Fibroblast of peridontal ligament (primary cell): ENCODE measurements at regions not wholly inside any gene's neighbourhood (a gene's known extent, or its start where the extent isn't known, plus 50 kb on each side); places are given as distances from the start of the nearest gene placed in this dataset.
"Not testable (repeated sequence)": the region's sequence is repeated elsewhere in the genome, so short reads cannot be mapped to it uniquely, and the experiment has no call there.

ENCODE experiments used
- DNase-seq: peaks from one replicate; pipeline ENCODE4 v3.0.0-alpha.2; 2010; ENCODE audit errors: extremely low read depth

DNA sequence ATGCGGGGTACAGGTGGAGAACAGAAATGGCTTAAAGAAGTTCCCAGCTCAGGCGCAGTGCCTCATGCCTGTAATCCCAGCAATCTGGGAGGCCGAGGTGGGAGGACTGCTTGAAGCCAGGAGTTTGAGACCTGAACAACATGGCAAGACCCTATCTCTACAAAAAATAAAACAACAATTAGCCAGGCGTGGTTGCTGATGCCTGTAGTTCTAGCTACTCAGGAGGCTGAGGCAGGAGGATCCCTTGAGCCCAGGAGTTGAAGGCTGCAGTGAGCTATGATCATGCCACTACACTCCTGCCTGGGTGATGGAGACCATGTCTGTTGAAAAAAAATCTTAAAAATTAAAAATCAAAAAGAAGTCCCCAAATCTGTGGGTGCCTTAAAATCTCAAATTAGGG is 228.3 kb upstream of the WSB1 start:
- no peak for DNase-seq

DNA sequence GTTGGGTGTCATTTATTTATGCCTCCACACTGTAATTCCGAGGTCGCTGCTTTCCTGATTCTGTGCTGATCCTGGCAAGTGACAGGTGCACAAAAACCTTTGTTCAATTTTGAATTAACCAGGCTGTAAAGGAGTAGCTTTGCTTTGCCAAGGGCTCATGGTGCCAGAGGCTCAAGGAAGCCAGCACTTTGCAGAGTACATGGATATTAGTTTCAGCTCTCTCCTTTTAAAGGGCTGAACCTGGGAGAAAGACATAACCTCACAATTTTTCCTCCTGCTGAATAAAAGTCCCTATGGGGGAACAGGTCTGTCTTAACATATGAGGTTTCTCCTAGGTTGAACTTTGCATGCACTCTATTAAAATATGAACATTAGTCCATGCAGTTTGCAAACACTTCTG is 227.6 kb upstream of the WSB1 start:
- DNase-seq: no peak

DNA sequence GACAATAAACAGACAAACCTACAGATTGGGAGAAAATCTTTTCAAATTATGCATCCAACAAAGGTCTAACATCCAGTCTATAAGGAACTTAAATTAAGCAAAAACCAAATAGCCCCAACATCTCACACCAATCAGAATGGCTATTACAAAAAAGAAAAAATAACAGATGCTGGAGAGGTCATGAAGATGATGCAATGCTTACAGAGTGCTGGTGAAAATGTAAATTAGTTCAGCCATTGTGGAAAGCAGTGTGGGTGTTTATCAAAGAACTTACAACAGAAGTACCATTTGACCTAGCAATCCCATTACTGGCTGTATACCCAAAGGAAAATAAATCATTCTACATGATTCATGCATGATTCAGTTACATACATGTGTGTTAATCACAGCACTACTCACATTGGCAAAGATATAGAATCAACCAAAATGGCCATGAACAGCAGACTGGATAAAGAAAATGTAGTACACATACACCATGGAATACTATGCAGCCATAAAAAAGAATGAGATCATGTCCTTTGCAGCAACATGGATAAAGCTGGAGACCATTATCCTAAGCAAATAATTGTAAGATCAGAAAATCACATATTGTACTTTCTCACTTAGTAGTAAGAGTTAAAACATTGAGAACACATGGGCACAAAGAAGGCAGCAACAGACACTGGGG is 223.9 kb upstream of the WSB1 start:
- DNase-seq: no peak

DNA sequence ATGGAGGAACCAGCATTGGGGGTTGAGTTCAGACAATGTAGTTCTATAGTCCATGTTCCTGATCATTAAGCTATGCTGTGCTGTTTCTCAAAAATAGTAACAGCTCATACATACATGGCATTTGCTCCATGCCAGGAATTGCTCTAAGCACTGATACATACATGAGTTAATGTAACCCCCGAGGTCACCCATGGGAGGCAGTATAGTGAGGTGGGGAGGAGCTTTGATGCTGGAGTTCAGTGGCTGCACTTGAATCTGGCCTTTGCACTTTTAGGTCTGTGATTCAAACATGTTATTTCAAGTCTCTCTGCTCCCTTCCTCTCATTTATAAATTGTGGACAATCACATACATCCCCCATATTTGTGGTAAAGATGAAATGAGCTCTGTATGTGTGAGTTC is 223.1 kb upstream of the WSB1 start:
- no peak for DNase-seq

DNA sequence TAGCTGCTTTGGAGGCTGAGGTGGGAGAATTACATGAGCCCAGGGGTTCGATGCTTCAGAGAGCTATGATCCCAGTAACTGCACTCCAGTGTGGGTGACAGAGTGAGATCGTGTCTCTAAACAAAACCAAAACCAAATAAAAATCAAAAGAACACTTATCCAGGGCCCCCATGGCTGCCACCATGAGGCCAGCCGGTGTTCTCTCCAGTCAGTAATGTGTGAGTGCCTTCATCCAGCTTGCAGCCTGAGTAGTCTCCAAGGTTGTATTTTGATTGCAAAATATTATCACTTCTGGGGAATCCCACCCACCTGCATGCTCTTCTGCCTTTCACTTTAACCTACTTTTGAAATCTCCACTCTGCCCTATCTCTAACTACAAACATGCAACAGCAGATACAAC is 221.0 kb upstream of the WSB1 start:
- no peak for DNase-seq

DNA sequence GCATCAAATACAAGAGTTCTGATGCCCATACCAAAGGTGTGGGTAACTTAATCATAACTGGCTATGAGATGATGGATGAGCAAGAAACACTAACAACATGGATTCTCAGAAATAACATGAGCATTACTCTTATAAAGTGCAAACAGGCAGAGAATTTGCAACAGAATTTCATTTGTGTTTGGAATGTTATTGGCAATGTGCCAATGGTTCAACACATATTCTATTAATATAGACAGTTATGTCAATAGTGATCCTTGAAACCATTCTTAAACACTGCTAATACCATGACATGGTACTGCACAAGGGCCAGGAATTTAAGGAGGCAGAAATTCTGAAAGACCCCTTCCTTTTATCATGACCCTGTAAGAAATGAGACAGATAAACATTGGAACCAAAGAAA is 217.1 kb upstream of the WSB1 start:
- DNase-seq: no peak

DNA sequence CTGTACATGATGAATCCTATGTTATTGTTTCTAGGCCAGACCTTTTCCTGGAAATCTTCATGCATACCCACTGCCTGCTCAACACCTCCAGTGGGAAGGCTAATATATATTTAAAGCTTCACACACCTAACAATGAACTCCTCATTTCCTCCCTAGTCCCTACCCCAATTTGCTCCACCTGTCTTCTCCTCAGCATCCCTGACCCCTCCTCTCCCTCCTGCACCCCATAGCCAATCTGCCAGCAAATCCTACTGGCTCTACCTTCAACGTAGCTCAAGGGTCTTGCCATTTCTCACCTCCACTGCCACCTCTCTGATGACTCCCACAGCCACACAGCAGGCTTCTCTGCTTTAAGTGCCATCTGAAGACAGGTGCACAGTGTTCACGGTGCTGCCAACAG is 215.6 kb upstream of the WSB1 start:
- DNase-seq: no peak

DNA sequence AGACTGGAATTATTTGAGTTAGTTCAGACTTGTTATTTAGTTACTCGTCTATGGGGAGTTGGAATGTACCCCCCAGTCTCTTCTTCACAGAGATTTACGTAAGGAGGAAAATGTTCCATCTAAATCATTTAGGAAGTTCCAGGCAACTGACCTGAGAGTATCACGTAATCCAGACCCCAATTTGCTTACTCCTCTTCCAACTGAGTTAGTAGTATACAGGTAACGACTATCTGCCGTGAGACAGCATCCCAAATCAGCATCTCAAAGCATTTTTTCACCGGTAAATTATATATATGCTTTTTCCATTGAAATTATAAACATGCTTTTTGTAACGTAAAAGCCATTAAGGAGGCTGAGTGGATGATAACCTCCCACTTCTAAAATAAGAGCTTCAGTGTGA is 214.3 kb upstream of the WSB1 start:
- no peak for DNase-seq

DNA sequence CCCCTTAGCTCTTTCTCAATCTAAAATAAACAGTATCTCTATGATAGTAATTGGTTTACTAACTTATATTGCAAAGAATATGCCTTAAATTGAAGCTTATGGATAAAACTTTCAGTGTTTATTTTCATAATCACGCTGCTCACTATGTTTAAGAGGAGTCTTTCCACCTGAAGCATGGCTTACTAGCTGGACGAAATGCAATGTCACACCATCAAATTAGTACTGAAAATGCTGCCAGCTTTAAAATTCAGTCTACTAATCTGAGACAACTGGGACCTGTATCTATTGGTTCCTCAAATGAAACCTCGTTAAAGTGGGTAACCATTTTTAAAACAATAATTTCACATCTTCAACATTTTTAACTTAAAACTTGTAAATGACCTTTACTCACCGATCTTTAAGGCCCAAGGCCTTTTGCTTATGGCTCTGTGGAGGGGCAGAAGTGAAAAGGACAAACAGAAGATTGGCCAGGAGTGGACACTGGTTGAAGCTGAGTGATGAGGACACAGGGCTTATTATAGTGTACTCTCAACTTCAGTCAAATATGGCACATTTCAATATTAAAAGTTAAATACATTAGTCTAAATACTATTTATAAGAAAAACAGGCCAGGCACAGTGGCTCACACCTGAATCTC is 212.8 kb upstream of the WSB1 start:
- DNase-seq: no peak

DNA sequence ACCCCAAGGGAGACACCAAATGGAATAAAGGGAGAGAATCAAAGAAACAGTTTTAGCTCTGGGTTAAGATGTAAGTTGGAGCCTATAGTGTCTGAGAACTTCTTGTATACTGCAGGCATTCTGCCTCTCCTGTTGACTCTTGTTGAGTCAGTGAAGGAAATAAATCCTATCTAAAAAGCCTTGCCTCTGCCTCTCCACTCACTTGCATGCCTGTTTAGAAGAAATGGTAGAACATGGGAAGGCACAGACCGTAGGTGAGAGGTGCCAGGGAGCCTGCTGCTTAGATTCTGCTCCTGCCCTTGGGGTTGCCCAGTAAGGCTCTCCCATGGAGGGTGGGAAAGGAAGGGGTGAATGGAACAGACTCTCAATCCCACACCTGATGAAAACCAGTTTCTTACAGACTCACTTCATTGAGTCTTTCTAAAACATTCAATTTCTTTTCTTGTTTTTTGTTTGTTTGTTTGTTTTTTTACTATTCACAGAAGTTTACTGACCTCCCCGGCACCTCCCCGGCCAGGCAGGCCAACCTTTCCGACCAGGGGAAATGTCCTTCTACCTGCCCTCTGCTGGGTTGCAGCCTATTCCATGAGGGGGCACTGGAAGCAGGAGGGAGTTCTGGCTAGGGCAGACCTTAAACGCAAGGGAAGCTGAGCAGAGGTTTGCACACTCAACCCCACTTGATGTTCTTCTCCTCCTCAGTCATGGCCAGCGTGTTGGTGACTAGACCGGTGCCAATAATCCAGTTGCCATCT is 211.7 kb upstream of the WSB1 start:
- DNase-seq: no peak

DNA sequence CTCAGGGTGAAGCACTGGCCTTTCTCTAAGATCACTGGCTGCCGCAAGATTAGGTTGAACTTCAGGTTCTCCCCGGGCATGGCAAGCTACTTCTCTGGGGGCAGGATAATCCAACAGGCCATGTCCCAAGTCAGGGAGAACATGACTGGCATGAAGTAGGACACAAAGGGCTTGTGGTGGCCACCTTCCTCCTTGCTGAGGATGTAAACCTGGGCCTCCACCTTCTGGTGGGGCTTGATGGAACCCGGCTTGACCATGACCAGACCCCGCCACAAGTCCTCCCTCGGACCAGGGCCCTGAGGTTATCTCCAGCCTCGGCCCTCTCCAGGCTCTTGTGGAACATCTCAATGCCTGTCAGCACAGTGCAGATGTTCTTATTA is 211.1 kb upstream of the WSB1 start:
- no peak for DNase-seq

DNA sequence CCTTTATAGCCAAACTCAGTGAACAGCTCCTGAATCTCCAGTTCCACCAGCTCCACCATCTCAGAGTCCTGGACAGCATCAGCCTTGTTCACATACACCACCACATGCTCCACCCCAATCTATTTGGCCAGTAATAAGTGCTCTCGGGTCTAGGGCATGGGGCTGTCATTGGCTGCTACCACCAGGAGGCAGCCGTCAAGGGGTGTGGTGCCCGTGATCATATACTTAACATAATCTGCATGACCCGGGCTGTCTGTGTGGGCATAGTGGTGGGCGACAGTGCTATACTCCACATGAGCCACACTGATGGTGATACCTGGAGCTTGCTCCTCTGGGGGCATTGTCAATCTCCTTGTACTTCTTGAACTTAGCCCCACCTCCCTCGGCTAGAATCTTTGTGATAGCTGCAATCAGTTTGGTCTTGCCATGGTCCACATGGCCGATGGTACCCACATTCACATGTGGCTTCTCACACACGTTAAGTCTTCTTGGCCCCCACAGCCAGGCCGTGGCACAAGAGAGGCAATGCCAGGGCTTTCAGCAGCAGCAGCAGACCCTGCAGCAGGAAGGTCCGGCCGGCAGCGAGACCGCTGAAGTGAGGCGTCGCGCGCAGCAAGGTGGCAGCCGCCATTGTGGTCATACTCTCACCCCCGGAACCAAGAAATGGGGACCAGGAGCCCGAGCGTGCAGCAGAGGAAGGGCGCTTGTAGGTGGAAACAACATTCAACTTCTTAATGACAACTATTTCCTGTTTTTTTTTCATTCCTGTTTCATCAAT is 210.3 kb upstream of the WSB1 start:
- no peak for DNase-seq

DNA sequence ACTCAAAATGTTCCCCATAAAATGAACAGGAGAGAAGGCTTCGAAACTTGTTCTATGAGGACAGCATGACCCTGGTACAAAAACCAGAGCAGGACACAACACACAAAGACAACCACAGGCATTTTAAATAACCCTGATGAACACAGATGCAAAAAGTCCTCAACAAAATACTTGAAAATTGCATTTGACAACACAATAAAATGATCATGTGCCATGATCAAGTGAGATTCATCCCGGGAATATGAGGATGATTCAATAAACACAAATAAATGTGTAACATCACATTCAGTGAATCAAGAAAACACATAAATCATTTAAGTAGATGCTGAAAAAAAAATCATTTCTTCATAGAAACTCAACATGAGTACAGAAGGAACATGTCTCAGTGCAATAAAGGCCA is 208.4 kb upstream of the WSB1 start:
- no peak for DNase-seq

DNA sequence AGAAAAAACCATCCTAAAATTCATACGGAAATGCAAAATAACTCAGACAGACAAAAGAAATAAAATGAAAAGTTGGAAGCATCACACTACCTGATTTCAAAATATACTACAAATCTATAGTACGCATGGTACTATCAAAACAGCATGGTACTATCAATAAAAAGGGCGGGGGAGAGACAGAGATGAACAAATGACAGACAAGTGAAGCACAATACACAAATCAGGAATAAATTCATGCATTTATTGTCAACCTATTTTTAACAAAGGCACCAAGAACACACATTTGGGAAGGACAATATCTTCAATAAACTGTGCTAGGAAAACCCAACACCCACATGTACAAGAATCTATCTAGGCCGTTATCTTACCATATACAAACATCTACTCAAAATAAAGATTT is 207.4 kb upstream of the WSB1 start:
- no peak for DNase-seq

DNA sequence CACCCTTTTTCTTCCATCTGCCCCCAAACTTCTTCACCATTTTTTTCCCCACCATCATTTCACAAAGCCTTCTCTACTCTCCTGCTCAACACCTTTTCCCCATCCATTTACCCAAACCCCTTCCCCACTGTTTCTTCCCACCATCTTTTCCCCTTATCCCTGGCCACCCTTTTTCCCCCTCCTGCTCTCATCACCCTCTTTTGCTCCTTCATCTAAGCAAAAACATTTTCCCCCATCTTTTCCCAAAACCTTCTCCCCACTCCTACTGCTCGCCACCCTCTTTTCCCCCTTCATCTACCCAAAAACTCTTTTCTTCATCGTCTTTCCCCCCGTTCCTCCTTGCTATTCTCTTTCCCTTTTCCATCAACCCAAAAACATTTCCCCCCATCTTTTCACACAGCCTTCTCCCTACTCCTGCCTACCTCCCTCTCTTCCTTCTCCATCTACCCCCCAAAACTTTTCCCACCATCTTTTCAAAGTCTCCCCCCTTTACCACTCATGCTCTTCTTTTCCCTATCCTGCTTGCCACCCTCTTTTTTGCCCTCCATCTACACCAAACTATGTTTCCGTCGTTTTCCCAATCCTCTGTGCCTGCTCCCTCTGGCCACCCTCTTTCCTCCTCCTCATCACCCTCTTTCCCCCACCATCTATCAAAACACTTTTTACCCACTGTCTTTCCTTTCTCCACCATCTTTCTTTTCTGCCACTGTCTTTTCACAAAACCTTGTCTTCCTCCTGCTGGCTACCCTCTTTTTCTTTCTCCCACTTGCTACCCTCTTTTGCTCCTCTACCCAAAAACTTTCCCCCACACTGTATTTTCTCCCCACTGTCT is 205.8 kb upstream of the WSB1 start:
- DNase-seq: no peak

DNA sequence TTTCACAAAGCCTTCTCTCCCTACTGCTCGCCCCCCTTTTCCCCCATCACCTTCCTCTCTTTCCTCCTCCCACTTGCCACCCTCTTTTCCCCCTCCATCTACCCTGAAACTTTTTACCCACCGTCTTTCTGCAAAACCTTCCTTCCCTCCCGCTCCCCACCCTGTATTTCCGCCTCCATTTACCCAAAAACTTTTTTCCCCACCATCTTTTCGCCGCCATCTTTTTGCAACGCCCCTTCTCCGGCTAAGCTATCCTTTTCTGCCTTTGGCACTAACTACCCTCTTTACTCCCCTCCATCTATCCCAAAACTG is 205.2 kb upstream of the WSB1 start:
- DNase-seq: no peak

DNA sequence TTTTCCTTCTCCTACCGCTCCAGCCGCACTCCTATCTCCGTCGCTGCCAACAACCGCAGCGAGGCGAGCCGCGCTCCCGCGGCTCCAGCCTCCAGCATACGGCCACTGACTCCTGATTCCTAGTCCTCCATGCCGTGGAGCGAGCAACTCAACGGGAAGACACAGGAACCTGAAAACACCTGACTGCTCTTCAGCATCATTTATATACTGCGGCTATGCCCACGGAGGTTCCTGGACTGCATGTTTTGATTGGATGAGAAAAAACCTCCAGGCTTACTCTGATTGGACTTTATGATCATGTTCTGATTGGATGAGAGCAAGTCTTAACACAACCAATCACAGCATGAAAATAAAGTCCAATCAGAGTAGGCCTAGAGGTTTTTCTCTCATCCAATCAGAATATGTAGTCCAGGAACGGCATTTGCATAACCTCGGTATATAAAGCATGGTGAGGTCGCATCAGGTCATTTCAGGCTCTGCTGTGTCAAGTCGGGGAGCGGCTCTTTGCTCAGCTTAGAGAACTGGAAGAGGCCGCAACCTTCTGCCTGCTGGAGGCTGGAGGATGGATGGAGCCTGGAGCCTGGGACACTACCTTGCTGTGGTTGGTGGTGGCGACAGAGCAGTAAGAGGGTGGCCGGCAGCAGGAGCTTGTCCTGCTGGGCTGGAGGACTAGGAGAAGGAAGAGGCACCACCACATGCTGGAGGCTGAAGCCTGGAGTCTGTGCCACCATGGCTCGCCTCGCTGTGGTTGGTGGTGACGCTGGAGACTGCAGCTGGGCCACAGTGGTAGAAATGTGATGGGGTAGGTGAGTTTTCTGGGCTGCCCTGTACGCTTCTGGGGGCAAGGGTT is 204.6 kb upstream of the WSB1 start:
- not testable (repeated sequence) for DNase-seq

DNA sequence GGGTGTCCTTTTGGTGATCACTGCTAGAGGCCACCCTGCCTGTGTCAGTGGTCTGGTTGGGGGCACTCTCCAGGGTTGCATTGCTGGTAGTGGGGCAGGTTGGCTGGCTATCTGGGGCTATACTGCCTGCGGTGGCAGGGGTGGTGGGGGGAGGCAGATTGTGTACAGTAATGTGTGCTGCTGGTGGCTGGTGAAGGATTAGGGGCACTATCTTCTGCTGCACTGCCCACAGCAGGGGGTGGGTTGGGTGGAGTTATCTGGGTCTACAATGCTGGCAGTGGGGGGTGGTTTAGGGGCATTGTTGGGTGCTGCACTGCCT is 204.0 kb upstream of the WSB1 start:
- no peak for DNase-seq

DNA sequence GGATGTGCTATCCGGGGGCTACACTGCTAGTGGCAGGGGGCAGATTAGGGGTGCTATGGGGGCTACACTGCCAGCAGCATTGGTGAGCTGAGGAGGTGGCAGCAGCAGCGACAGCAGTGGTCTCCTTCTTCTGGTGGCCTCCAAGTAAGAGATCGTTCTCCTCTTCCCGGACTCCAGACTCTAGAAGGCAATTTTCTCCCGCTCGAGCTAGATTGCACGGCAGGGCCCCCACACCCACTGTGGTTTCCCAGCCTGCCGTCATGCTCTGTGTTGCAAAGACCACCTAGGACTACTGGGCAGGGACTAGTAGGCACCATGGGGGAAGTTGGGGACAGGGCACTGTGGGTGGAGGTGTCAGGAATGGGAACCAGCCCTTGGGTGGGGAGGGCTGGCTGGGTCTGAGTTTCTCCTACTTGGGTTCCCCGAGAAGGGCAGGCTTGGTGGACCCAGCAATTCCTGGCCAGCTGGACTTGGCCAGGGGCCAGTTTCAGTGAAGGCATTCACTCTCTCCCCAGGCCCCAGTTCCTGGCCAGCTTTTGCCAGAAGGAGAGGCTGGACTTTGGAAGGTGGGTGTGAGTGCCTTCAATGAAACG is 203.4 kb upstream of the WSB1 start:
- DNase-seq: not testable (repeated sequence)

DNA sequence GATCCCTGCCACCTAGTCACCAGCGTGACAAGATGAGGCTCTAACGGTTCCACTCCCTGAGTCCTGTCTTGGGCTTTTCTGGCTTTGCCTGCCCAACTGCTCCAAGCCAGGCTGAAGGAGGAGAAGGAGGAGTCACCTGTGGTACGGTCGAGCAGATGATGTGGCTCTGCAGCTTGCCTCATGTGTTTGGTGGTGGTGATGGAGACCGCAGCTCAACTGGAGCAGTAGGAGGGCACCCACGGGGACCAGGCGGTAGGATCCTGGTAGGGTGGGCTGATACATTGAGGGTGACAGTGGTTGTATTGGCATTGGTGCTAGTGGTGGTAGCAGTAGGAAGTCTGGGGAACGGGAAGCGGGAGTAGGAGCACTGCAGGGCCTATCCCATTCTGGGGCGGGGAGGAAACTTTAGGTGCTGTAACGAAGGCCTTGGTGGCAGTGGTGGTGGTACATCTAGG is 202.8 kb upstream of the WSB1 start:
- no peak for DNase-seq

DNA sequence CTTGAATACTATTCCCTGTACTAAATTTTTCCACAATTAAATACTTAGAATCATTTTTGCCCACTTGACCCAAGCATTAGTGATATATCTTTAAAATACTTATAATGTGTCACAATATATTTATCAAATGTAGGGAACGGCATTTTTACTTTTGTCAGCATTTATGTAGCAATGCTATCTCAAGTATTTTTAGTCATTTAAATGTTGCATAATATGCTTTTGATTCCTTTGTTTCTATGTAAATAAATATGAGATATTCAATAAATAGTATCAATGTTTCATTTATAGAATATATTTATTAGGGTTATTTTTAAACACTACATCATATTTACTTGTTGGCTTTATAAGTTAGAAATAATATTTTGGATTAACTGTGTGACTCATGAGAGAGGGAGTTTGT is 199.7 kb upstream of the WSB1 start:
- not testable (repeated sequence) for DNase-seq
